GM21528 (cell line): ENCODE measurements at regions not wholly inside any gene's neighbourhood (a gene's known extent, or its start where the extent isn't known, plus 50 kb on each side); places are given as distances from the start of the nearest gene placed in this dataset.

Experiments
- ATAC-seq: cut with Tn5 transposase; IDR thresholded peaks from one replicate; pipeline ENCODE4 v1.9.1; 2021; ENCODE audit warnings: mild to moderate bottlenecking, moderate library complexity; ENCODE audit not compliant: unreplicated experiment, low FRiP score

- no peak for ATAC-seq
Measured at GRCh38 chr2:79359419-79359818, 153.4 kb upstream of the CTNNA2 start.

GRCh38 chr2:79355569-79355968 is 157.3 kb upstream of the CTNNA2 start:
- no peak for ATAC-seq

- no peak for ATAC-seq
Measured at GRCh38 chr2:79327460-79327859, 167.9 kb upstream of the REG3A start.

GRCh38 chr2:79320871-79321270 is 161.3 kb upstream of the REG3A start:
- ATAC-seq, result no peak

GRCh38 chr2:79294994-79295393 is 135.4 kb upstream of the REG3A start:
- no peak for ATAC-seq

- ATAC-seq, result no peak
Measured at GRCh38 chr2:79292958-79293315, 133.4 kb upstream of the REG3A start.

- ATAC-seq, result no peak
Measured at GRCh38 chr2:79292239-79292957, 132.8 kb upstream of the REG3A start.

GRCh38 chr2:79275863-79276262 is 116.3 kb upstream of the REG3A start:
- no peak for ATAC-seq

- ATAC-seq, result no peak
Measured at GRCh38 chr2:79275197-79275596, 115.6 kb upstream of the REG3A start.

- ATAC-seq, result no peak
Measured at GRCh38 chr2:79272616-79273015, 113.1 kb upstream of the REG3A start.

GRCh38 chr2:79271456-79271855 is 111.9 kb upstream of the REG3A start:
- no peak for ATAC-seq

GRCh38 chr2:79260848-79261247 is 101.3 kb upstream of the REG3A start:
- ATAC-seq, result no peak

- ATAC-seq, result no peak
Measured at GRCh38 chr2:79259959-79260358, 100.4 kb upstream of the REG3A start.

- no peak for ATAC-seq
Measured at GRCh38 chr2:79259296-79259695, 99.7 kb upstream of the REG3A start.

- ATAC-seq, result no peak
Measured at GRCh38 chr2:79253243-79253774, 93.8 kb upstream of the REG3A start.

GRCh38 chr2:79250656-79251055 is 91.1 kb upstream of the REG3A start:
- no peak for ATAC-seq

GRCh38 chr2:79248776-79249175 is 89.2 kb upstream of the REG3A start:
- ATAC-seq, result no peak

- ATAC-seq, result no peak
Measured at GRCh38 chr2:79235135-79235534, 75.6 kb upstream of the REG3A start.

- ATAC-seq, result no peak
Measured at GRCh38 chr2:79223539-79223938, 64.0 kb upstream of the REG3A start.

GRCh38 chr2:79219383-79219988 is 59.9 kb upstream of the REG3A start:
- peak; percentile 78 for ATAC-seq

- ATAC-seq, result no peak
Measured at GRCh38 chr2:79210274-79210917, 50.8 kb upstream of the REG3A start.
